SU-DHL-6 (cell line): ENCODE measurements at regions not wholly inside any gene's neighbourhood (a gene's known extent, or its start where the extent isn't known, plus 50 kb on each side); places are given as distances from the start of the nearest gene placed in this dataset.

ENCODE experiments used
- H2AFZ ChIP-seq: fragments of 200-600 bp; sonication (generic); 2 replicates; pipeline ENCODE4 v1.6.1; 2014; ENCODE audit warnings: low read depth, mild to moderate bottlenecking, moderate library complexity, mixed read lengths, antibody characterized with exemption, low read length; ENCODE audit not compliant: severe bottlenecking
- H3F3A ChIP-seq: fragments of 200-600 bp; shearing (Covaris generic); 2 replicates; pipeline ENCODE4 v1.6.0; 2016; ENCODE audit warnings: antibody characterized with exemption, mild to moderate bottlenecking; ENCODE audit not compliant: insufficient read depth
- H3K27ac ChIP-seq: fragments of 200-600 bp; sonication (generic); 2 replicates; pipeline ENCODE4 v1.5.1; 2016; ENCODE audit warnings: low read depth, mild to moderate bottlenecking, low read length, moderate library complexity, mixed read lengths
- H3K27me3 ChIP-seq: fragments of 200-600 bp; sonication (generic), shearing (Covaris generic); 2 replicates; pipeline ENCODE4 v1.6.0; 2014; ENCODE audit warnings: mild to moderate bottlenecking, low read length
- H3K36me3 ChIP-seq: fragments of 200-600 bp; sonication (generic); 2 replicates; pipeline ENCODE4 v1.6.1; 2014; ENCODE audit warnings: mild to moderate bottlenecking, low read length, mixed read lengths
- H3K4me2 ChIP-seq: fragments of 300-600, 200-600 bp; shearing (Covaris generic), sonication (generic); 2 replicates; pipeline ENCODE4 v1.6.0; 2014; ENCODE audit warnings: low read length, low read depth, mild to moderate bottlenecking; ENCODE audit not compliant: poor library complexity, severe bottlenecking
- H3K4me3 ChIP-seq: fragments of 200-600 bp; sonication (generic); 2 replicates; pipeline ENCODE4 v1.5.1; 2014; ENCODE audit warnings: antibody characterized with exemption, low read length, mild to moderate bottlenecking, mixed read lengths; ENCODE audit not compliant: insufficient read depth, poor library complexity, severe bottlenecking
- H3K79me2 ChIP-seq: fragments of 200-600 bp; sonication (generic); 2 replicates; pipeline ENCODE4 v1.6.1; 2014; ENCODE audit warnings: mild to moderate bottlenecking, low read length, moderate library complexity; ENCODE audit not compliant: insufficient read depth
- H3K9ac ChIP-seq: fragments of 200-600 bp; sonication (generic); 2 replicates; pipeline ENCODE4 v1.7.0; 2014; ENCODE audit warnings: mild to moderate bottlenecking, low read length
- H3K9me2 ChIP-seq: fragments of 200-600 bp; sonication (generic); replicated peaks from 2 replicates; pipeline ENCODE4 v1.6.1; 2014; ENCODE audit warnings: low read length; ENCODE audit not compliant: insufficient read depth
- H3K9me3 ChIP-seq: fragments of 200-600 bp; sonication (generic); 2 replicates; pipeline ENCODE4 v1.6.1; 2014; ENCODE audit warnings: low read length, mixed read lengths; ENCODE audit not compliant: insufficient read depth
- H4K20me1 ChIP-seq: fragments of 200-600 bp; sonication (generic); 2 replicates; pipeline ENCODE4 v1.6.1; 2014; ENCODE audit warnings: low read depth, mild to moderate bottlenecking, antibody characterized with exemption, low read length, moderate library complexity, mixed read lengths
- EZH2phosphoT487 ChIP-seq: fragments of 200-600 bp; sonication (generic), shearing (Covaris generic); conservative IDR thresholded peaks from 2 replicates; pipeline ENCODE4 v1.6.1; 2018; ENCODE audit warnings: mild to moderate bottlenecking, antibody characterized with exemption, low read length, moderate library complexity, mixed read lengths
- TF ChIP-seq, protein P1 (sequence below): fragments of 200-600 bp; sonication (generic); IDR thresholded peaks from one replicate; pipeline ENCODE4 v1.5.1; 2017; ENCODE audit warnings: antibody characterized with exemption, mild to moderate bottlenecking, low read length, moderate library complexity; ENCODE audit not compliant: insufficient read depth, poor library complexity, severe bottlenecking

GRCh38 chr21:31450980-31451379, 106.9 kb upstream of the TIAM1 start:
- H3K4me2 ChIP-seq = no peak overlapping the region
- TF ChIP-seq, protein P1, sequence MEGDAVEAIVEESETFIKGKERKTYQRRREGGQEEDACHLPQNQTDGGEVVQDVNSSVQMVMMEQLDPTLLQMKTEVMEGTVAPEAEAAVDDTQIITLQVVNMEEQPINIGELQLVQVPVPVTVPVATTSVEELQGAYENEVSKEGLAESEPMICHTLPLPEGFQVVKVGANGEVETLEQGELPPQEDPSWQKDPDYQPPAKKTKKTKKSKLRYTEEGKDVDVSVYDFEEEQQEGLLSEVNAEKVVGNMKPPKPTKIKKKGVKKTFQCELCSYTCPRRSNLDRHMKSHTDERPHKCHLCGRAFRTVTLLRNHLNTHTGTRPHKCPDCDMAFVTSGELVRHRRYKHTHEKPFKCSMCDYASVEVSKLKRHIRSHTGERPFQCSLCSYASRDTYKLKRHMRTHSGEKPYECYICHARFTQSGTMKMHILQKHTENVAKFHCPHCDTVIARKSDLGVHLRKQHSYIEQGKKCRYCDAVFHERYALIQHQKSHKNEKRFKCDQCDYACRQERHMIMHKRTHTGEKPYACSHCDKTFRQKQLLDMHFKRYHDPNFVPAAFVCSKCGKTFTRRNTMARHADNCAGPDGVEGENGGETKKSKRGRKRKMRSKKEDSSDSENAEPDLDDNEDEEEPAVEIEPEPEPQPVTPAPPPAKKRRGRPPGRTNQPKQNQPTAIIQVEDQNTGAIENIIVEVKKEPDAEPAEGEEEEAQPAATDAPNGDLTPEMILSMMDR = no peak
- no peak for TF ChIP-seq EZH2phosphoT487
- no peak overlapping the region for H3K27ac ChIP-seq
- no peaks in the 10 kb centered on the region for H3K27me3 ChIP-seq
- no peaks in the 10 kb centered on the region for H3K9me2 ChIP-seq
- H3F3A ChIP-seq = no peaks in the 10 kb centered on the region
- no peaks in the 10 kb centered on the region for H3K79me2 ChIP-seq
- H4K20me1 ChIP-seq = no peaks in the 10 kb centered on the region
- no peak overlapping the region for H3K9ac ChIP-seq
- H3K36me3 ChIP-seq = no peaks in the 10 kb centered on the region
- H3K4me3 ChIP-seq = no peak overlapping the region
- H3K9me3 ChIP-seq = no peaks in the 10 kb centered on the region
- H2AFZ ChIP-seq = no peak overlapping the region

DNA sequence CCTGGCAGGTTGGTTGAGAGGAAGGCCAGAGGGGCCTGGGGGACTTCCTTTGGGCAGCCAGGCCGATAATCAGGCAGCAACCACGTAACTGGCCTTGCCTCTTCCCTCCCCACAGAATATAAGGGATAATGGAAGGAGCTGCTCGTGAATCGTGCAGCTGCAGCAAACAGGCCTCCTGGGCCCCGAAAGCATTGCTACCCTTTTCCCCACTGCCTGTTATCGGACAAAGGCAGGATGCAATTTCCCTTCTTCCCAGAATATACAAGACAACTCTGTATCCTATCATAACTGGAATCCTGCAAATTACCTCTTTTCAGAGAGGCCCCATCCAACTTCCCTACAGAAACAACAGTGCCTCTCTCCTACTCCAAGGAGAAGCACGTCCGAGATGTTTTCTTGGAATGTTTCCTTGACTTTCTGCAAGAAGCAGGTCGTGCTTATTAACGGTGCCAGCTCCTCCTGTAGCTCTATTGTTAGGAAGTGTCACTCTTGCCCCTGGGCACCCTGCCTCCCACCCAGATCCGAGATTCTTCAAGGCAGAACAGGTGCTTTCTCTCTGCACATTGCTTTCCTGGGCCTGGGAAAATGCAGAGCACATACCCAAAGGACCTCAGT, 106.0 kb upstream of the TIAM1 start:
- TF ChIP-seq, protein P1 = no peak
- no peak for TF ChIP-seq EZH2phosphoT487
- Histone ChIP-seq H3K9me2 (no peaks in the 10 kb centered on the region), H2AFZ (no peak overlapping the region), H3K4me3 (no peak overlapping the region), H3K36me3 (no peaks in the 10 kb centered on the region), H3F3A (no peaks in the 10 kb centered on the region), H3K27ac (no peak overlapping the region), H4K20me1 (no peaks in the 10 kb centered on the region), H3K4me2 (no peak overlapping the region), H3K27me3 (no peaks in the 10 kb centered on the region), H3K9me3 (no peaks in the 10 kb centered on the region), H3K79me2 (no peaks in the 10 kb centered on the region), H3K9ac (no peak overlapping the region)

GRCh38 chr21:31448496-31448895, 104.4 kb upstream of the TIAM1 start:
- no peak overlapping the region for H3K9ac ChIP-seq

GRCh38 chr21:31447505-31447904, 103.4 kb upstream of the TIAM1 start:
- Histone ChIP-seq H3K36me3 (no peaks in the 10 kb centered on the region), H3K9me3 (peaks cover 1% of the 10 kb centered on the region; the same call in 1 of the 2 replicates), H3K4me2 (no peak overlapping the region), H2AFZ (no peak overlapping the region), H3K9me2 (no peaks in the 10 kb centered on the region), H3K4me3 (no peak overlapping the region), H4K20me1 (no peaks in the 10 kb centered on the region), H3K79me2 (no peaks in the 10 kb centered on the region), H3F3A (no peaks in the 10 kb centered on the region), H3K27ac (no peak overlapping the region), H3K9ac (no peak overlapping the region), H3K27me3 (no peaks in the 10 kb centered on the region)
- TF ChIP-seq, protein P1 = no peak
- TF ChIP-seq EZH2phosphoT487 = no peak

More at GRCh38 chr21:31448496-31448895, 104.4 kb upstream of the TIAM1 start:
- H3K4me2 ChIP-seq = no peak overlapping the region
- no peaks in the 10 kb centered on the region for H3K9me2 ChIP-seq
- H3K27ac ChIP-seq = no peak overlapping the region
- no peaks in the 10 kb centered on the region for H4K20me1 ChIP-seq
- no peak overlapping the region for H3K4me3 ChIP-seq
- no peaks in the 10 kb centered on the region for H3K79me2 ChIP-seq
- no peaks in the 10 kb centered on the region for H3F3A ChIP-seq
- TF ChIP-seq EZH2phosphoT487 = no peak
- H3K27me3 ChIP-seq = no peaks in the 10 kb centered on the region
- no peak overlapping the region for H2AFZ ChIP-seq
- H3K36me3 ChIP-seq = no peaks in the 10 kb centered on the region
- H3K9me3 ChIP-seq = no peaks in the 10 kb centered on the region
